ENCODE measurements at regions not wholly inside any gene's neighbourhood (a gene's known extent, or its start where the extent isn't known, plus 50 kb on each side); places are given as distances from the start of the nearest gene placed in this dataset.

GRCh38 chr6:122130518-122130917 is 268.9 kb upstream of the HSF2 start:
- POLR2A ChIA-PET: no interaction called here
- CTCF ChIA-PET (ENCODE audit: low intra/inter-chr PET ratio): no interaction called here
- Histone ChIP-seq H2AFZ (ENCODE audit: low read depth, low read length) (no peak overlapping the region), H3K4me3 (no peak overlapping the region), H3K9me1 (ENCODE audit: control insufficient read depth, insufficient read depth, low read length) (no peaks in the 10 kb centered on the region), H4K20me1 (replicated peaks; ENCODE audit: control insufficient read depth, insufficient read depth, low read length) (no peaks in the 10 kb centered on the region), H3K27me3 (ENCODE audit: control insufficient read depth in 2 of 2, insufficient read depth in 2 of 2, low read length in 2 of 2) (no peaks in the 10 kb centered on the region), H3K36me3 (ENCODE audit: control insufficient read depth, insufficient read depth, low read length) (no peaks in the 10 kb centered on the region), H3K4me1 (replicated peaks in 1 of 2; ENCODE audit: control insufficient read depth in 2 of 2, insufficient read depth in 2 of 2, low read length in 2 of 2) (no peaks in the 10 kb centered on the region), H3K4me2 (ENCODE audit: insufficient read depth, low read length) (no peak overlapping the region), H3K9ac (ENCODE audit: insufficient read depth in 1 of 2, low read depth in 2 of 2, low read length in 2 of 2) (no peak overlapping the region), H3K9me3 (replicated peaks; ENCODE audit: control insufficient read depth, insufficient read depth, low read depth, low read length) (0 out of 2 replicates have a peak, but pooled peaks cover 2% of the 10 kb centered on the region), H3K79me2 (ENCODE audit: control insufficient read depth, insufficient read depth, low read length) (no peaks in the 10 kb centered on the region), H3K27ac (ENCODE audit: extremely low read depth, low read depth, low read length) (no peak overlapping the region)
- ATAC-seq: no peak
- 0% methylated on average over 2 of the region's 2 CpGs for WGBS (ENCODE audit: insufficient coverage, low coverage, missing lambda C conversion rate)
- FAIRE-seq: no peak
- in situ Hi-C loops (cut with MboI): no loop called here
- BruUV-seq (replicated peaks): no TSS peak
- intact Hi-C loops (cut with micrococcal nuclease): no loop called here
- DNase-seq (ENCODE audit: extremely low read depth in 1 of 4, low spot score in 3 of 4): no peak
- TF ChIP-seq MBD2 (IDR thresholded peaks at IDR 0.05; ENCODE audit: borderline replicate concordance, low read depth) (no peak), E2F4 (CRISPR knock-in tag; IDR thresholded peaks at IDR 0.05; ENCODE audit: low read depth) (no peak), NRF1 (conservative IDR thresholded peaks at IDR 0.05 in 1 of 2, IDR thresholded peaks at IDR 0.05 in 1 of 2) (no peak), SNAPC5 (CRISPR knock-in tag; IDR thresholded peaks at IDR 0.05) (no peak), RBM39 (optimal IDR thresholded peaks at IDR 0.05; ENCODE audit: low read depth, low read length) (no peak), JUNB (CRISPR knock-in tag; conservative IDR thresholded peaks at IDR 0.05) (no peak), HMBOX1 (IDR thresholded peaks at IDR 0.05) (no peak), ARID1B (IDR thresholded peaks at IDR 0.05) (no peak), ZNF79 (CRISPR knock-in tag; IDR thresholded peaks at IDR 0.05; ENCODE audit: low read depth) (no peak), RBM17 (IDR thresholded peaks at IDR 0.05; ENCODE audit: borderline replicate concordance, low read depth, low read length) (no peak), PML (IDR thresholded peaks at IDR 0.05; ENCODE audit: low read length) (no peak), ZNF311 (CRISPR knock-in tag; IDR thresholded peaks at IDR 0.05) (no peak), CREB3L1 (IDR thresholded peaks at IDR 0.05; ENCODE audit: borderline replicate concordance, low read depth) (no peak), DLX4 (CRISPR knock-in tag; IDR thresholded peaks at IDR 0.05) (no peak), NR1H2 (CRISPR knock-in tag; IDR thresholded peaks at IDR 0.05) (no peak), UBTF (IDR thresholded peaks at IDR 0.05; ENCODE audit: borderline replicate concordance in 1 of 2, low read depth in 2 of 2, low read length in 2 of 2) (no peak), POLR2AphosphoS5 (IDR thresholded peaks at IDR 0.05; ENCODE audit: control insufficient read depth, insufficient read depth, low read depth, low read length) (no peak)

Measured in K562 (cell line).